ENCODE measurements at regions not wholly inside any gene's neighbourhood (a gene's known extent, or its start where the extent isn't known, plus 50 kb on each side); places are given as distances from the start of the nearest gene placed in this dataset.

GRCh38 chr12:69069479-69069878 is 136.5 kb upstream of the CPM start:
- H3K4me1 ChIP-seq = peaks cover 53% of the 10 kb centered on the region
- TF ChIP-seq POLR2A (IDR thresholded peaks at IDR 0.05) = no peak
- TF ChIP-seq, protein P1, sequence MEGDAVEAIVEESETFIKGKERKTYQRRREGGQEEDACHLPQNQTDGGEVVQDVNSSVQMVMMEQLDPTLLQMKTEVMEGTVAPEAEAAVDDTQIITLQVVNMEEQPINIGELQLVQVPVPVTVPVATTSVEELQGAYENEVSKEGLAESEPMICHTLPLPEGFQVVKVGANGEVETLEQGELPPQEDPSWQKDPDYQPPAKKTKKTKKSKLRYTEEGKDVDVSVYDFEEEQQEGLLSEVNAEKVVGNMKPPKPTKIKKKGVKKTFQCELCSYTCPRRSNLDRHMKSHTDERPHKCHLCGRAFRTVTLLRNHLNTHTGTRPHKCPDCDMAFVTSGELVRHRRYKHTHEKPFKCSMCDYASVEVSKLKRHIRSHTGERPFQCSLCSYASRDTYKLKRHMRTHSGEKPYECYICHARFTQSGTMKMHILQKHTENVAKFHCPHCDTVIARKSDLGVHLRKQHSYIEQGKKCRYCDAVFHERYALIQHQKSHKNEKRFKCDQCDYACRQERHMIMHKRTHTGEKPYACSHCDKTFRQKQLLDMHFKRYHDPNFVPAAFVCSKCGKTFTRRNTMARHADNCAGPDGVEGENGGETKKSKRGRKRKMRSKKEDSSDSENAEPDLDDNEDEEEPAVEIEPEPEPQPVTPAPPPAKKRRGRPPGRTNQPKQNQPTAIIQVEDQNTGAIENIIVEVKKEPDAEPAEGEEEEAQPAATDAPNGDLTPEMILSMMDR (IDR thresholded peaks at IDR 0.05) = no peak
- DNase-seq (no peak), ATAC-seq (no peak)
- no peaks in the 10 kb centered on the region for H3K9me3 ChIP-seq
- H3K27ac ChIP-seq = no peak overlapping the region
- H3K4me3 ChIP-seq = no peak overlapping the region
- no peaks in the 10 kb centered on the region for H3K36me3 ChIP-seq (replicated peaks in 1 of 2; ENCODE audit: insufficient read depth in 1 of 2, low read depth in 2 of 2)
- H3K27me3 ChIP-seq = no peaks in the 10 kb centered on the region
- 88% methylated on average over 8 to 10 of the region's 10 CpGs for WGBS, 2 donors
- intact Hi-C loops (cut with DNase I) = no loop called here

- Histone ChIP-seq H3K4me3 (no peak overlapping the region), H3K36me3 (replicated peaks in 1 of 2; ENCODE audit: insufficient read depth in 1 of 2, low read depth in 2 of 2) (no peaks in the 10 kb centered on the region), H3K27ac (peak overlapping the region in 2 of 4 donors; percentile 13 to 40), H3K9me3 (no peaks in the 10 kb centered on the region), H3K4me1 (peaks cover 56% of the 10 kb centered on the region), H3K27me3 (no peaks in the 10 kb centered on the region)
- WGBS, 2 donors = 19 to 27% methylated on average over 6 of the region's 6 CpGs
- TF ChIP-seq POLR2A (IDR thresholded peaks at IDR 0.05) = no peak
- TF ChIP-seq, protein P1 (IDR thresholded peaks at IDR 0.05) = peak; percentile 59 to 85 (median 79)
- DNase-seq (peak; percentile 69 to 80 (median 75)), ATAC-seq (peak; percentile 57)
- intact Hi-C loops (cut with DNase I) = loop anchor here (5.0 kb wide), 1 partner anchor 203 kb away; no protein-coding TSS in a partner anchor
Observed at GRCh38 chr12:69070319-69071090, 137.5 kb upstream of the CPM start.

- no peak overlapping the region for H3K4me3 ChIP-seq
- no peaks in the 10 kb centered on the region for H3K27me3 ChIP-seq
- H3K27ac ChIP-seq = peak overlapping the region in 2 of 4 donors; percentile 13 to 40
- peaks cover 56% of the 10 kb centered on the region for H3K4me1 ChIP-seq
- no peak for ATAC-seq
- no peaks in the 10 kb centered on the region for H3K9me3 ChIP-seq
- WGBS, 2 donors = 29 to 63% methylated on average over 1 of the region's 1 CpG
- no peaks in the 10 kb centered on the region for H3K36me3 ChIP-seq (replicated peaks in 1 of 2; ENCODE audit: insufficient read depth in 1 of 2, low read depth in 2 of 2)
- DNase-seq = no peak
- intact Hi-C loops (cut with DNase I) = loop anchor here (5.0 kb wide), 1 partner anchor 204 kb away; no protein-coding TSS in a partner anchor
- no peak for TF ChIP-seq POLR2A (IDR thresholded peaks at IDR 0.05)
- TF ChIP-seq, protein P1 (IDR thresholded peaks at IDR 0.05) = no peak
Observed at GRCh38 chr12:69071091-69071370, 138.1 kb upstream of the CPM start.

DNA sequence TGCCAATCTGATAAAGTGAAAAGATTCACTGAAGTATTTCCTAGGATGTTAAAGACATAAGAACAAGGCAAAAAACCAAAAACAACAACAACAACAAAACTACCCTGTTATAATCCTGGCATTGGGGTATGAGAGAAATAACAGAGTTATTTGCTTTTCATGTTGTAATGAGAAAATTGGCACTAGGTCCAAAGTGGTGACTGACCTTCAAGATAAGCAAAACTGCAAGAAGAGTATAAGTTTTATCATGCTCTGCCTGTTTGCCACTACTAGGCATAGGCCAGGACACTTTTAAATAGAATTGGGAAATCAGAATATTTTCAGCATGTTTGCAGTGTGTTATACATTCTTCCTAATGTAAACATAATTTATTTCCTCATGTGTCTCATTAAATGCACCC is 140.1 kb upstream of the CPM start:
- DNase-seq (no peak), ATAC-seq (no peak)
- Histone ChIP-seq H3K36me3 (replicated peaks in 1 of 2; ENCODE audit: insufficient read depth in 1 of 2, low read depth in 2 of 2) (no peaks in the 10 kb centered on the region), H3K4me3 (no peak overlapping the region), H3K9me3 (no peaks in the 10 kb centered on the region), H3K27ac (no peak overlapping the region), H3K27me3 (no peaks in the 10 kb centered on the region), H3K4me1 (peaks cover 49% of the 10 kb centered on the region)
- TF ChIP-seq POLR2A (IDR thresholded peaks at IDR 0.05) = no peak
- TF ChIP-seq, protein P1 (IDR thresholded peaks at IDR 0.05) = no peak
- intact Hi-C loops (cut with DNase I) = loop anchor here (5.0 kb wide), 1 partner anchor 206 kb away; no protein-coding TSS in a partner anchor

Data from body of pancreas (tissue), 4 donors.